T-helper 17 cell (primary cell): ENCODE measurements at regions not wholly inside any gene's neighbourhood (a gene's known extent, or its start where the extent isn't known, plus 50 kb on each side); places are given as distances from the start of the nearest gene placed in this dataset.
"Not testable (repeated sequence)": the region's sequence is repeated elsewhere in the genome, so short reads cannot be mapped to it uniquely, and the experiment has no call there.

Experiments used
- ATAC-seq: fragments of 150-1000 bp; cut with Tn5 transposase; 2 replicates; pipeline ENCODE4 v1.10.0; 2021; ENCODE audit warnings: mild to moderate bottlenecking, moderate library complexity
- DNase-seq, 3 donors: peaks; one replicate each; pipeline versions ENCODE4 v3.0.0 to v3.0.0-alpha.2; 2020 to 2021
- H3K9me3 ChIP-seq: one replicate; pipeline ENCODE4 v1.7.0; 2013; ENCODE audit warnings: low read length, mild to moderate bottlenecking; ENCODE audit not compliant: control insufficient read depth, poor library complexity, severe bottlenecking
- H3K27ac Mint-ChIP-seq: one replicate; pipeline ENCODE4 v1.8.0; 2022; ENCODE audit warnings: mild to moderate bottlenecking, moderate library complexity, mixed read lengths
- H3K27me3 Mint-ChIP-seq: one replicate; pipeline ENCODE4 v1.8.0; 2022; ENCODE audit warnings: mixed read lengths
- H3K36me3 Mint-ChIP-seq: one replicate; pipeline ENCODE4 v1.8.0; 2022; ENCODE audit warnings: low read depth, mixed read lengths
- H3K4me1 Mint-ChIP-seq: one replicate; pipeline ENCODE4 v1.8.0; 2022; ENCODE audit warnings: mild to moderate bottlenecking, mixed read lengths
- H3K4me3 Mint-ChIP-seq: one replicate; pipeline ENCODE4 v1.8.0; 2022; ENCODE audit warnings: mild to moderate bottlenecking, moderate library complexity, mixed read lengths

GRCh38 chrY:10958122-10958521 lies 1430.4 kb downstream of the TSPY10 start:
- not testable (repeated sequence) for H3K27me3 Mint-ChIP-seq, DNase-seq, H3K9me3 ChIP-seq, ATAC-seq, H3K36me3 Mint-ChIP-seq, H3K4me1 Mint-ChIP-seq, H3K4me3 Mint-ChIP-seq, H3K27ac Mint-ChIP-seq

GRCh38 chrY:10973422-10973821 lies 1445.7 kb downstream of the TSPY10 start:
- ATAC-seq, result no peak
- no peaks in the 10 kb centered on the region for H3K4me1 Mint-ChIP-seq
- no peaks in the 10 kb centered on the region for H3K27me3 Mint-ChIP-seq
- peaks cover 11% of the 10 kb centered on the region for H3K9me3 ChIP-seq
- H3K36me3 Mint-ChIP-seq, result peaks cover 17% of the 10 kb centered on the region
- no peak for DNase-seq
- H3K27ac Mint-ChIP-seq, result no peak overlapping the region
- H3K4me3 Mint-ChIP-seq, result no peak overlapping the region

- peaks cover 3% of the 10 kb centered on the region for H3K9me3 ChIP-seq
- Mint-ChIP-seq H3K36me3 (peaks cover 9% of the 10 kb centered on the region), H3K27ac (no peak overlapping the region)
These were observed 1459.0 kb downstream of the TSPY10 start for GRCh38 chrY:10986655-10987054.

GRCh38 chrY:10987626-10988025 lies 1459.9 kb downstream of the TSPY10 start:
- Mint-ChIP-seq H3K27ac (no peak overlapping the region), H3K27me3 (no peaks in the 10 kb centered on the region), H3K4me3 (no peak overlapping the region), H3K36me3 (peaks cover 9% of the 10 kb centered on the region), H3K4me1 (no peaks in the 10 kb centered on the region)
- peaks cover 3% of the 10 kb centered on the region for H3K9me3 ChIP-seq
- DNase-seq, result no peak
- no peak for ATAC-seq

More at GRCh38 chrY:10986655-10987054, 1459.0 kb downstream of the TSPY10 start:
- Mint-ChIP-seq H3K27me3 (no peaks in the 10 kb centered on the region), H3K4me1 (no peaks in the 10 kb centered on the region), H3K4me3 (no peak overlapping the region)
- no peak for ATAC-seq
- DNase-seq, result no peak

- Mint-ChIP-seq H3K4me1 (no peaks in the 10 kb centered on the region), H3K36me3 (peaks cover 12% of the 10 kb centered on the region), H3K4me3 (no peak overlapping the region), H3K27ac (no peak overlapping the region), H3K27me3 (no peaks in the 10 kb centered on the region)
- ATAC-seq (no peak), DNase-seq (no peak)
- peaks cover 7% of the 10 kb centered on the region for H3K9me3 ChIP-seq
These were observed 1466.3 kb downstream of the TSPY10 start for GRCh38 chrY:10993955-10994354.

GRCh38 chrY:10999715-11000114 lies 1472.0 kb downstream of the TSPY10 start:
- not testable (repeated sequence) for H3K27ac Mint-ChIP-seq, H3K9me3 ChIP-seq, H3K36me3 Mint-ChIP-seq, H3K27me3 Mint-ChIP-seq, ATAC-seq, DNase-seq, H3K4me3 Mint-ChIP-seq, H3K4me1 Mint-ChIP-seq

- H3K4me3 Mint-ChIP-seq, DNase-seq, H3K36me3 Mint-ChIP-seq, ATAC-seq, H3K27me3 Mint-ChIP-seq, H3K4me1 Mint-ChIP-seq, H3K9me3 ChIP-seq, H3K27ac Mint-ChIP-seq: not testable (repeated sequence)
These were observed 1486.5 kb downstream of the TSPY10 start for GRCh38 chrY:11014229-11014628.

- H3K27me3 Mint-ChIP-seq, result no peaks in the 10 kb centered on the region
- H3K9me3 ChIP-seq, result no peaks in the 10 kb centered on the region
- H3K4me3 Mint-ChIP-seq, result no peak overlapping the region
- no peak for DNase-seq
- H3K4me1 Mint-ChIP-seq, result no peaks in the 10 kb centered on the region
- ATAC-seq, result no peak
- peaks cover 9% of the 10 kb centered on the region for H3K36me3 Mint-ChIP-seq
- H3K27ac Mint-ChIP-seq, result no peak overlapping the region
These were observed 1495.1 kb downstream of the TSPY10 start for GRCh38 chrY:11022734-11023133.

GRCh38 chrY:11044234-11044883 lies 1516.7 kb downstream of the TSPY10 start:
- no peaks in the 10 kb centered on the region for H3K9me3 ChIP-seq
- ATAC-seq (no peak), DNase-seq (no peak)
- Mint-ChIP-seq H3K27me3 (no peaks in the 10 kb centered on the region), H3K27ac (no peak overlapping the region), H3K4me1 (no peaks in the 10 kb centered on the region), H3K36me3 (no peaks in the 10 kb centered on the region), H3K4me3 (no peak overlapping the region)

- no peaks in the 10 kb centered on the region for H3K9me3 ChIP-seq
- Mint-ChIP-seq H3K27ac (no peak overlapping the region), H3K36me3 (no peaks in the 10 kb centered on the region), H3K27me3 (no peaks in the 10 kb centered on the region), H3K4me1 (no peaks in the 10 kb centered on the region), H3K4me3 (no peak overlapping the region)
- ATAC-seq (no peak), DNase-seq (no peak)
These were observed 1535.8 kb downstream of the TSPY10 start for GRCh38 chrY:11063486-11063885.

GRCh38 chrY:11063960-11064359 lies 1536.3 kb downstream of the TSPY10 start:
- ATAC-seq (no peak), DNase-seq (no peak)
- Mint-ChIP-seq H3K27ac (no peak overlapping the region), H3K4me1 (no peaks in the 10 kb centered on the region), H3K36me3 (no peaks in the 10 kb centered on the region), H3K27me3 (no peaks in the 10 kb centered on the region), H3K4me3 (no peak overlapping the region)
- no peaks in the 10 kb centered on the region for H3K9me3 ChIP-seq

GRCh38 chrY:11064376-11064775 lies 1536.7 kb downstream of the TSPY10 start:
- Mint-ChIP-seq H3K27me3 (no peaks in the 10 kb centered on the region), H3K27ac (no peak overlapping the region), H3K4me1 (no peaks in the 10 kb centered on the region), H3K36me3 (no peaks in the 10 kb centered on the region), H3K4me3 (no peak overlapping the region)
- ATAC-seq (no peak), DNase-seq (no peak)
- no peaks in the 10 kb centered on the region for H3K9me3 ChIP-seq

- Mint-ChIP-seq H3K4me3 (no peak overlapping the region), H3K27me3 (no peaks in the 10 kb centered on the region), H3K36me3 (no peaks in the 10 kb centered on the region), H3K4me1 (no peaks in the 10 kb centered on the region), H3K27ac (no peak overlapping the region)
- no peaks in the 10 kb centered on the region for H3K9me3 ChIP-seq
- DNase-seq (no peak), ATAC-seq (no peak)
These were observed 1541.6 kb downstream of the TSPY10 start for GRCh38 chrY:11069271-11069670.

- Mint-ChIP-seq H3K27ac (no peak overlapping the region), H3K4me3 (no peak overlapping the region), H3K4me1 (no peaks in the 10 kb centered on the region), H3K27me3 (no peaks in the 10 kb centered on the region), H3K36me3 (no peaks in the 10 kb centered on the region)
- ATAC-seq (no peak), DNase-seq (no peak)
- H3K9me3 ChIP-seq, result no peaks in the 10 kb centered on the region
These were observed 1542.8 kb downstream of the TSPY10 start for GRCh38 chrY:11070250-11071113.
